ENCODE measurements at regions not wholly inside any gene's neighbourhood (a gene's known extent, or its start where the extent isn't known, plus 50 kb on each side); places are given as distances from the start of the nearest gene placed in this dataset.

- H3K27ac Mint-ChIP-seq (ENCODE audit: unreplicated experiment) = no peak overlapping the region
- no peak for DNase-seq (ENCODE audit: extremely low spot score, unreplicated experiment)
These were observed 1310.2 kb downstream of the PCDH7 start for GRCh38 chr4:32030406-32030805.

GRCh38 chr4:32031026-32031425, 1310.9 kb downstream of the PCDH7 start:
- Mint-ChIP-seq H3K27ac (ENCODE audit: unreplicated experiment) (no peak overlapping the region), H3K4me3 (ENCODE audit: unreplicated experiment) (no peak overlapping the region), H3K4me1 (ENCODE audit: unreplicated experiment) (peaks cover 11% of the 10 kb centered on the region), H3K36me3 (ENCODE audit: unreplicated experiment) (no peaks in the 10 kb centered on the region), H3K9me3 (ENCODE audit: unreplicated experiment) (peaks cover 7% of the 10 kb centered on the region), H3K27me3 (ENCODE audit: unreplicated experiment) (no peaks in the 10 kb centered on the region)
- no peak for DNase-seq (ENCODE audit: extremely low spot score, unreplicated experiment)
- TF ChIP-seq, protein P1, sequence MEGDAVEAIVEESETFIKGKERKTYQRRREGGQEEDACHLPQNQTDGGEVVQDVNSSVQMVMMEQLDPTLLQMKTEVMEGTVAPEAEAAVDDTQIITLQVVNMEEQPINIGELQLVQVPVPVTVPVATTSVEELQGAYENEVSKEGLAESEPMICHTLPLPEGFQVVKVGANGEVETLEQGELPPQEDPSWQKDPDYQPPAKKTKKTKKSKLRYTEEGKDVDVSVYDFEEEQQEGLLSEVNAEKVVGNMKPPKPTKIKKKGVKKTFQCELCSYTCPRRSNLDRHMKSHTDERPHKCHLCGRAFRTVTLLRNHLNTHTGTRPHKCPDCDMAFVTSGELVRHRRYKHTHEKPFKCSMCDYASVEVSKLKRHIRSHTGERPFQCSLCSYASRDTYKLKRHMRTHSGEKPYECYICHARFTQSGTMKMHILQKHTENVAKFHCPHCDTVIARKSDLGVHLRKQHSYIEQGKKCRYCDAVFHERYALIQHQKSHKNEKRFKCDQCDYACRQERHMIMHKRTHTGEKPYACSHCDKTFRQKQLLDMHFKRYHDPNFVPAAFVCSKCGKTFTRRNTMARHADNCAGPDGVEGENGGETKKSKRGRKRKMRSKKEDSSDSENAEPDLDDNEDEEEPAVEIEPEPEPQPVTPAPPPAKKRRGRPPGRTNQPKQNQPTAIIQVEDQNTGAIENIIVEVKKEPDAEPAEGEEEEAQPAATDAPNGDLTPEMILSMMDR (IDR thresholded peaks at IDR 0.05) = no peak

More at GRCh38 chr4:32030406-32030805, 1310.2 kb downstream of the PCDH7 start:
- Mint-ChIP-seq H3K4me3 (ENCODE audit: unreplicated experiment) (no peak overlapping the region), H3K36me3 (ENCODE audit: unreplicated experiment) (no peaks in the 10 kb centered on the region), H3K4me1 (ENCODE audit: unreplicated experiment) (peaks cover 17% of the 10 kb centered on the region), H3K27me3 (ENCODE audit: unreplicated experiment) (no peaks in the 10 kb centered on the region), H3K9me3 (ENCODE audit: unreplicated experiment) (peaks cover 7% of the 10 kb centered on the region)
- TF ChIP-seq, protein P1 (IDR thresholded peaks at IDR 0.05) = no peak

GRCh38 chr4:32032136-32032672, 1312.0 kb downstream of the PCDH7 start:
- H3K27ac Mint-ChIP-seq (ENCODE audit: unreplicated experiment) = no peak overlapping the region

GRCh38 chr4:32037399-32037798, 1317.2 kb downstream of the PCDH7 start:
- Mint-ChIP-seq H3K27me3 (ENCODE audit: unreplicated experiment) (no peaks in the 10 kb centered on the region), H3K4me3 (ENCODE audit: unreplicated experiment) (no peak overlapping the region), H3K36me3 (ENCODE audit: unreplicated experiment) (no peaks in the 10 kb centered on the region), H3K27ac (ENCODE audit: unreplicated experiment) (no peak overlapping the region), H3K4me1 (ENCODE audit: unreplicated experiment) (no peaks in the 10 kb centered on the region), H3K9me3 (ENCODE audit: unreplicated experiment) (no peaks in the 10 kb centered on the region)
- TF ChIP-seq, protein P1 (IDR thresholded peaks at IDR 0.05) = no peak
- DNase-seq (ENCODE audit: extremely low spot score, unreplicated experiment) = no peak

More at GRCh38 chr4:32032136-32032672, 1312.0 kb downstream of the PCDH7 start:
- H3K4me1 Mint-ChIP-seq (ENCODE audit: unreplicated experiment) = peaks cover 4% of the 10 kb centered on the region
- no peaks in the 10 kb centered on the region for H3K36me3 Mint-ChIP-seq (ENCODE audit: unreplicated experiment)
- no peak overlapping the region for H3K4me3 Mint-ChIP-seq (ENCODE audit: unreplicated experiment)
- peaks cover 7% of the 10 kb centered on the region for H3K9me3 Mint-ChIP-seq (ENCODE audit: unreplicated experiment)
- TF ChIP-seq, protein P1 (IDR thresholded peaks at IDR 0.05) = no peak
- no peaks in the 10 kb centered on the region for H3K27me3 Mint-ChIP-seq (ENCODE audit: unreplicated experiment)
- no peak for DNase-seq (ENCODE audit: extremely low spot score, unreplicated experiment)

- Mint-ChIP-seq H3K9me3 (ENCODE audit: unreplicated experiment) (no peaks in the 10 kb centered on the region), H3K4me1 (ENCODE audit: unreplicated experiment) (peaks cover 6% of the 10 kb centered on the region), H3K36me3 (ENCODE audit: unreplicated experiment) (no peaks in the 10 kb centered on the region), H3K4me3 (ENCODE audit: unreplicated experiment) (no peak overlapping the region), H3K27ac (ENCODE audit: unreplicated experiment) (no peak overlapping the region), H3K27me3 (ENCODE audit: unreplicated experiment) (no peaks in the 10 kb centered on the region)
- TF ChIP-seq, protein P1 (IDR thresholded peaks at IDR 0.05) = peak; percentile 58
- no peak for DNase-seq (ENCODE audit: extremely low spot score, unreplicated experiment)
These were observed 1322.5 kb downstream of the PCDH7 start for GRCh38 chr4:32042486-32043247.
